ENCODE measurements at regions not wholly inside any gene's neighbourhood (a gene's known extent, or its start where the extent isn't known, plus 50 kb on each side); places are given as distances from the start of the nearest gene placed in this dataset.

- Histone ChIP-seq H3K27ac (ENCODE audit: low read depth, low read length) (no peak overlapping the region), H3K36me3 (ENCODE audit: control insufficient read depth in 1 of 2, insufficient read depth in 2 of 2, low read length in 2 of 2) (no peaks in the 10 kb centered on the region), H3K9me3 (ENCODE audit: control insufficient read depth in 1 of 2, low read length in 2 of 2) (no peaks in the 10 kb centered on the region), H3K4me1 (ENCODE audit: control insufficient read depth in 1 of 2, insufficient read depth in 2 of 2, low read length in 2 of 2) (no peaks in the 10 kb centered on the region), H3K4me3 (ENCODE audit: low read depth in 1 of 2, low read length in 2 of 2) (no peak overlapping the region), H3K9ac (ENCODE audit: low read depth in 1 of 2, low read length in 2 of 2) (no peak overlapping the region), H3K27me3 (ENCODE audit: control insufficient read depth in 1 of 2, insufficient read depth in 2 of 2, low read length in 2 of 2) (no peaks in the 10 kb centered on the region)
These were observed 321.5 kb downstream of the SATB2 start for GRCh38 chr2:199136242-199136641.

GRCh38 chr2:199131876-199132275, 325.9 kb downstream of the SATB2 start:
- Histone ChIP-seq H3K9ac (ENCODE audit: low read depth in 1 of 2, low read length in 2 of 2) (no peak overlapping the region), H3K4me3 (ENCODE audit: low read depth in 1 of 2, low read length in 2 of 2) (no peak overlapping the region), H3K36me3 (ENCODE audit: control insufficient read depth in 1 of 2, insufficient read depth in 2 of 2, low read length in 2 of 2) (no peaks in the 10 kb centered on the region), H3K4me1 (ENCODE audit: control insufficient read depth in 1 of 2, insufficient read depth in 2 of 2, low read length in 2 of 2) (no peaks in the 10 kb centered on the region), H3K27me3 (ENCODE audit: control insufficient read depth in 1 of 2, insufficient read depth in 2 of 2, low read length in 2 of 2) (no peaks in the 10 kb centered on the region), H3K27ac (ENCODE audit: low read depth, low read length) (no peak overlapping the region), H3K9me3 (ENCODE audit: control insufficient read depth in 1 of 2, low read length in 2 of 2) (no peaks in the 10 kb centered on the region)

DNA sequence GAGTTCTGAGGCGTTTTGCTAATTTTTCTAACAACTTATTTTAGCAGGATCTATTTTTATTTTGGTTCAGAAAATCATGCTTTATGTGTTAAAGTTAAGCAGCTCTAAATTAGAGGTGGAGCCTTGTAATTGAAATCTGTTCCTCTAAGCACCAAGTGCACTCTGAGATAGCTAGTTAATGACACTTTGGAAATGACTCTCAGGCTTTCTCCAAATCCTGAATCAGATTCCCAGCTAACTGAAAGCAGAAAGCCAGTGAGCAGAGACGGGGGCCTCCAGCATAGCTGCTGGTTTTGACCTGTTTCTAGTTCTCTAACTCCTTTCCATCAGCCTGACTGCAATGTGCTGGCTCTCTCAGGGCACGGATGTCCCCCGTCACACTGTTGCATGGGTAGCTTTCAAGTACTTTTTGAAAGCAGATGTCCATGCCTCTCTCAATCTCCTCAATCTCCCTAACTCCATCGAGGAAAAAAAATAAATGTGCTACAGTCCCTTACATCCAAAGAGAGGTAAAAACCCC, 326.5 kb downstream of the SATB2 start:
- Histone ChIP-seq H3K4me3 (ENCODE audit: low read depth in 1 of 2, low read length in 2 of 2) (no peak overlapping the region), H3K27ac (ENCODE audit: low read depth, low read length) (no peak overlapping the region), H3K27me3 (ENCODE audit: control insufficient read depth in 1 of 2, insufficient read depth in 2 of 2, low read length in 2 of 2) (no peaks in the 10 kb centered on the region), H3K36me3 (ENCODE audit: control insufficient read depth in 1 of 2, insufficient read depth in 2 of 2, low read length in 2 of 2) (no peaks in the 10 kb centered on the region), H3K9ac (ENCODE audit: low read depth in 1 of 2, low read length in 2 of 2) (no peak overlapping the region), H3K4me1 (ENCODE audit: control insufficient read depth in 1 of 2, insufficient read depth in 2 of 2, low read length in 2 of 2) (no peaks in the 10 kb centered on the region), H3K9me3 (ENCODE audit: control insufficient read depth in 1 of 2, low read length in 2 of 2) (no peaks in the 10 kb centered on the region)

DNA sequence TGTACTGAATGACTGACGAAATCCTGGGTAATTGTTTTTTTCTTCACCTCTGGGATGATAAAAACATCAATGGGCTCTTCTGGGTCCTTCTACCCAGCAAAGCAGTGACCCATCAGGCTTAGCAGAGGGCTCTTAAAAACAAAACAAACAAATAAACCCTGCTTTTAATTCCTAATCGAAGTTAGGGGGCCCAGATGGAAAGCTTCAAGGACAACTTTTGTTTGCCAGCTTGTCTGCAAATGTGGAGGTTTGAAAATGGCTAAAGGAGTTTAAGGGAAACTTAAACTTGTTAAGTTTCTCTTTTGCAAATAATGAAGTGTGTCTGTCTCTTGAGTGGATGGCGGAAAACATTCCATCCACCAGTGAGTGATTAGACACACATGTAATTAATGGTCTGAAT, 327.2 kb downstream of the SATB2 start:
- H3K36me3 ChIP-seq (ENCODE audit: control insufficient read depth in 1 of 2, insufficient read depth in 2 of 2, low read length in 2 of 2) = no peaks in the 10 kb centered on the region
- H3K9ac ChIP-seq (ENCODE audit: low read depth in 1 of 2, low read length in 2 of 2) = no peak overlapping the region
- no peaks in the 10 kb centered on the region for H3K27me3 ChIP-seq (ENCODE audit: control insufficient read depth in 1 of 2, insufficient read depth in 2 of 2, low read length in 2 of 2)
- H3K27ac ChIP-seq (ENCODE audit: low read depth, low read length) = no peak overlapping the region
- no peaks in the 10 kb centered on the region for H3K9me3 ChIP-seq (ENCODE audit: control insufficient read depth in 1 of 2, low read length in 2 of 2)
- H3K4me3 ChIP-seq (ENCODE audit: low read depth in 1 of 2, low read length in 2 of 2) = no peak overlapping the region
- H3K4me1 ChIP-seq (ENCODE audit: control insufficient read depth in 1 of 2, insufficient read depth in 2 of 2, low read length in 2 of 2) = no peaks in the 10 kb centered on the region

GRCh38 chr2:199128476-199129229, 329.1 kb downstream of the SATB2 start:
- no peaks in the 10 kb centered on the region for H3K9me3 ChIP-seq (ENCODE audit: control insufficient read depth in 1 of 2, low read length in 2 of 2)
- no peak overlapping the region for H3K4me3 ChIP-seq (ENCODE audit: low read depth in 1 of 2, low read length in 2 of 2)
- no peaks in the 10 kb centered on the region for H3K4me1 ChIP-seq (ENCODE audit: control insufficient read depth in 1 of 2, insufficient read depth in 2 of 2, low read length in 2 of 2)
- no peak overlapping the region for H3K9ac ChIP-seq (ENCODE audit: low read depth in 1 of 2, low read length in 2 of 2)
- H3K27me3 ChIP-seq (ENCODE audit: control insufficient read depth in 1 of 2, insufficient read depth in 2 of 2, low read length in 2 of 2) = no peaks in the 10 kb centered on the region
- H3K27ac ChIP-seq (ENCODE audit: low read depth, low read length) = no peak overlapping the region
- no peaks in the 10 kb centered on the region for H3K36me3 ChIP-seq (ENCODE audit: control insufficient read depth in 1 of 2, insufficient read depth in 2 of 2, low read length in 2 of 2)

DNA sequence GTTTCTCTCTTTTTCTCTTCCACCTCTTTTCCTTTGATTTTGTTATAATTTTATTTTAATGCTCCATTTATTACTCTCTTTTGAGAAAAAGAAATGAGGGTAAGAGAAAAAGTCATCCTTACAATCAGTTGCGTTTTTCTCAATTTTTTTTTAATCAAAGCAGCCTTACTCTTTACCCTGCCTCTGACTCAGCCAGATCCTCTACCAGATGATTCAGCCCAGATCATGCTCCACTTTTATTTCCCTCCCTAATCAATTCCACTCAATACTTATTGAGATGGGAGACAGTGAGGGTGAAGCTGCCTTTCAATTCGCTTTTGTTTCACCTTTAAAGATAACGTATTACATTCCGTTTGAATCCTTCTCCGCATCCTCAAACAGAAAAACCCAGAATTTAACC, 337.9 kb downstream of the SATB2 start:
- no peaks in the 10 kb centered on the region for H3K4me1 ChIP-seq (ENCODE audit: control insufficient read depth in 1 of 2, insufficient read depth in 2 of 2, low read length in 2 of 2)
- H3K36me3 ChIP-seq (ENCODE audit: control insufficient read depth in 1 of 2, insufficient read depth in 2 of 2, low read length in 2 of 2) = no peaks in the 10 kb centered on the region
- no peak overlapping the region for H3K27ac ChIP-seq (ENCODE audit: low read depth, low read length)
- H3K4me3 ChIP-seq (ENCODE audit: low read depth in 1 of 2, low read length in 2 of 2) = no peak overlapping the region
- H3K9ac ChIP-seq (ENCODE audit: low read depth in 1 of 2, low read length in 2 of 2) = no peak overlapping the region
- no peaks in the 10 kb centered on the region for H3K9me3 ChIP-seq (ENCODE audit: control insufficient read depth in 1 of 2, low read length in 2 of 2)
- no peaks in the 10 kb centered on the region for H3K27me3 ChIP-seq (ENCODE audit: control insufficient read depth in 1 of 2, insufficient read depth in 2 of 2, low read length in 2 of 2)

- H3K4me3 ChIP-seq (ENCODE audit: low read depth in 1 of 2, low read length in 2 of 2) = no peak overlapping the region
- H3K9me3 ChIP-seq (ENCODE audit: control insufficient read depth in 1 of 2, low read length in 2 of 2) = no peaks in the 10 kb centered on the region
- no peaks in the 10 kb centered on the region for H3K27me3 ChIP-seq (ENCODE audit: control insufficient read depth in 1 of 2, insufficient read depth in 2 of 2, low read length in 2 of 2)
- H3K27ac ChIP-seq (ENCODE audit: low read depth, low read length) = no peak overlapping the region
- no peak overlapping the region for H3K9ac ChIP-seq (ENCODE audit: low read depth in 1 of 2, low read length in 2 of 2)
- H3K4me1 ChIP-seq (ENCODE audit: control insufficient read depth in 1 of 2, insufficient read depth in 2 of 2, low read length in 2 of 2) = no peaks in the 10 kb centered on the region
- no peaks in the 10 kb centered on the region for H3K36me3 ChIP-seq (ENCODE audit: control insufficient read depth in 1 of 2, insufficient read depth in 2 of 2, low read length in 2 of 2)
These were observed 339.0 kb downstream of the SATB2 start for GRCh38 chr2:199118673-199119112.

GRCh38 chr2:199115169-199115568, 342.6 kb downstream of the SATB2 start:
- H3K36me3 ChIP-seq (ENCODE audit: control insufficient read depth in 1 of 2, insufficient read depth in 2 of 2, low read length in 2 of 2) = no peaks in the 10 kb centered on the region

GRCh38 chr2:199113111-199113510, 344.6 kb downstream of the SATB2 start:
- no peaks in the 10 kb centered on the region for H3K9me3 ChIP-seq (ENCODE audit: control insufficient read depth in 1 of 2, low read length in 2 of 2)

More at GRCh38 chr2:199115169-199115568, 342.6 kb downstream of the SATB2 start:
- no peaks in the 10 kb centered on the region for H3K27me3 ChIP-seq (ENCODE audit: control insufficient read depth in 1 of 2, insufficient read depth in 2 of 2, low read length in 2 of 2)
- H3K4me3 ChIP-seq (ENCODE audit: low read depth in 1 of 2, low read length in 2 of 2) = no peak overlapping the region
- no peaks in the 10 kb centered on the region for H3K4me1 ChIP-seq (ENCODE audit: control insufficient read depth in 1 of 2, insufficient read depth in 2 of 2, low read length in 2 of 2)
- no peaks in the 10 kb centered on the region for H3K9me3 ChIP-seq (ENCODE audit: control insufficient read depth in 1 of 2, low read length in 2 of 2)
- no peak overlapping the region for H3K9ac ChIP-seq (ENCODE audit: low read depth in 1 of 2, low read length in 2 of 2)
- H3K27ac ChIP-seq (ENCODE audit: low read depth, low read length) = no peak overlapping the region

DNA sequence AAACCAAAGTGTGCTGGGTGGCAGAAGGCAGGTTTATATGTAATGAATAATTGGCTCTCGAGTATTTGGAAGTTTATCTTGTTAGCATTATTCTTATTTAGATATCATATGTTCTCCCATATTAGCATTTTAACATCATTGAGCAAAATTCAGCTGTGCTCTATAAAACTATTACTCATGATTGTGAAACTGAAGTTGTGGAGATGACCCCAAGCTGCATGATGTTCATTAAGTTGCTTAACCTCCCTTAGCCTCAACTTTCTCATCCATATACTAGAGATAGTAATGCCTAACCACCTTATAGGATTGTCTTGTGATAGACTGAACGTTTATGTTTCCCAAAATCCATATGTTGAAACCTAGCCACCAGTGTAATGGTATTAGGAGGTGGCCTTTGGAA, 346.3 kb downstream of the SATB2 start:
- no peak overlapping the region for H3K4me3 ChIP-seq (ENCODE audit: low read depth in 1 of 2, low read length in 2 of 2)
- no peaks in the 10 kb centered on the region for H3K36me3 ChIP-seq (ENCODE audit: control insufficient read depth in 1 of 2, insufficient read depth in 2 of 2, low read length in 2 of 2)
- no peak overlapping the region for H3K9ac ChIP-seq (ENCODE audit: low read depth in 1 of 2, low read length in 2 of 2)
- H3K27ac ChIP-seq (ENCODE audit: low read depth, low read length) = no peak overlapping the region
- H3K9me3 ChIP-seq (ENCODE audit: control insufficient read depth in 1 of 2, low read length in 2 of 2) = no peaks in the 10 kb centered on the region
- H3K27me3 ChIP-seq (ENCODE audit: control insufficient read depth in 1 of 2, insufficient read depth in 2 of 2, low read length in 2 of 2) = no peaks in the 10 kb centered on the region
- H3K4me1 ChIP-seq (ENCODE audit: control insufficient read depth in 1 of 2, insufficient read depth in 2 of 2, low read length in 2 of 2) = no peaks in the 10 kb centered on the region

More at GRCh38 chr2:199113111-199113510, 344.6 kb downstream of the SATB2 start:
- Histone ChIP-seq H3K4me3 (ENCODE audit: low read depth in 1 of 2, low read length in 2 of 2) (no peak overlapping the region), H3K27me3 (ENCODE audit: control insufficient read depth in 1 of 2, insufficient read depth in 2 of 2, low read length in 2 of 2) (no peaks in the 10 kb centered on the region), H3K9ac (ENCODE audit: low read depth in 1 of 2, low read length in 2 of 2) (no peak overlapping the region), H3K4me1 (ENCODE audit: control insufficient read depth in 1 of 2, insufficient read depth in 2 of 2, low read length in 2 of 2) (no peaks in the 10 kb centered on the region), H3K36me3 (ENCODE audit: control insufficient read depth in 1 of 2, insufficient read depth in 2 of 2, low read length in 2 of 2) (no peaks in the 10 kb centered on the region), H3K27ac (ENCODE audit: low read depth, low read length) (no peak overlapping the region)

Data from duodenal mucosa (tissue), 2 donors.